Epithelial cell of prostate (primary cell): ENCODE measurements at regions not wholly inside any gene's neighbourhood (a gene's known extent, or its start where the extent isn't known, plus 50 kb on each side); places are given as distances from the start of the nearest gene placed in this dataset.
"Not testable (repeated sequence)": the region's sequence is repeated elsewhere in the genome, so short reads cannot be mapped to it uniquely, and the experiment has no call there.

Experiments
- DNase-seq: peaks from one replicate; pipeline ENCODE4 v3.0.0-alpha.2; 2011; ENCODE audit warnings: low read depth, low spot score
- H3K27ac ChIP-seq: fragments of 450-650 bp; 2 replicates; pipeline ENCODE4 v1.5.1; 2017; ENCODE audit warnings: mild to moderate bottlenecking

GRCh38 chr6:111925296-111925695 lies 52.0 kb upstream of the FYN start:
- no peak overlapping the region for H3K27ac ChIP-seq
- no peak for DNase-seq

DNA sequence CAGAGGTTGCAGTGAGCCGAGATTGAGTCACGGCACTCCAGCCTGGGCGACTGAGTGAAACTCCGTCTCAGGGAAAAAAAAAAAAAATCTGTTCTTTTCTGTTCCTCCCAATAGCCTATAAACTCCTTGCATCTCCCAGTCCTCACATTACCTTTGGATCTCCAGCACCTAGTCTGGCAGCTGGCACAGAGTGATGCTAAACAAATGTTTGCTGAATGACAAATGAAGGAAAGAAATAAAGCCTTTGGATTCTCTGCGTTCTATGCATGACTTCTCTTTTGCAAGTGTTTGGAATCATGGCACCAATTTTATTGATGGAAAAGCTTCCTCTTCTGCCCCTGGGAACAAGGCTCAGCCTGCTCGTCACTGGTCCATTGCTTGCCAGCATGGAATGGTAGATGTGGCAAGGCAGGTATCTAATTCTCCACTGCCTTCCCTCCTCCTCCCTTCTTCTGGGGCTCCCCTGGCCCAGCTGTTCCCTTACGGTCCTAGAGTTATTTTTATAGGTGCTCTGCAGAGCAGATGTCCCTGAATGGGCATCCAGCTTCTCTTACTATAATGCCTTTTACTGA lies 53.6 kb upstream of the FYN start:
- no peak overlapping the region for H3K27ac ChIP-seq
- DNase-seq = no peak

GRCh38 chr6:111927321-111927720 lies 54.1 kb upstream of the FYN start:
- DNase-seq = no peak
- no peak overlapping the region for H3K27ac ChIP-seq

- DNase-seq = no peak
- no peak overlapping the region for H3K27ac ChIP-seq
These were observed 54.9 kb upstream of the FYN start for GRCh38 chr6:111928139-111928538.

DNA sequence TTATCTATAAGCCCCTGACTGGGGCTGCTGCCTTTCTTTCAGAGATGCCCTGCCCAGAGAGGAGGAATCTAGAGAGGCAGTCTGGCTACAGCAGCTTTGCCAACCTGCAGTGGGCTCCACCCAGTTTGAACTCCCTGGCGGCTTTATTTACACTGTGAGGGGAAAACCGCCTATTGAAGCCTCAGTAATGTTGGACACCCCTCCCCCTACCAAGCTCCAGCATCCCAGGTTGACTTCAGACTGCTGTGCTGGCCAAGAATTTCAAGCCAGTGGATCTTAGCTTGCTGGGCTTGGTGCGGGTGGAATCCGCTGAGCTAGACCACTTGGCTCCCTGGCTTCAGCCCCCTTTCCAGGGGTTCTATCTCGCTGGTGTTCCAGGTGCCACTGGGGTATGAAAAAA lies 61.4 kb upstream of the FYN start:
- H3K27ac ChIP-seq, DNase-seq: not testable (repeated sequence)

DNA sequence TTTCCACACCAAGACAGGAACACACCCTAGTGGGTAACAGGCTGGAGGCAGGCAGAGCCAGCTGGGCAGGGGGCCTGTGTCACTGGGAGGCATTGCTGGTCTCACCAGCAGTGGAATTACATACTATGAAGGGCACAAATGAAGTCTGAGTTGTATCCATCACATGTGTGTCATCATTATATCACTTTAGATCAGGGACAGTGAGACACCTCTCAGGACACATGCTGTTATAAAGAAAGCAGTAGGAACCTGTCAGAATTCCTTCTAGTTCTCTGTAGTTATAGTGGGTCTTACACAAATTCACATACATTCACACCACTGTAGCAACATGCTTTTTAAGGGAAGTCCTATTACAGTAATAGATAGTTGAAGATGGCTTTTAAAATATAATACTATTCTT lies 63.5 kb upstream of the FYN start:
- DNase-seq = no peak
- H3K27ac ChIP-seq = no peak overlapping the region

GRCh38 chr6:111938710-111939109 lies 65.5 kb upstream of the FYN start:
- peak overlapping the region; percentile 22 for H3K27ac ChIP-seq

DNA sequence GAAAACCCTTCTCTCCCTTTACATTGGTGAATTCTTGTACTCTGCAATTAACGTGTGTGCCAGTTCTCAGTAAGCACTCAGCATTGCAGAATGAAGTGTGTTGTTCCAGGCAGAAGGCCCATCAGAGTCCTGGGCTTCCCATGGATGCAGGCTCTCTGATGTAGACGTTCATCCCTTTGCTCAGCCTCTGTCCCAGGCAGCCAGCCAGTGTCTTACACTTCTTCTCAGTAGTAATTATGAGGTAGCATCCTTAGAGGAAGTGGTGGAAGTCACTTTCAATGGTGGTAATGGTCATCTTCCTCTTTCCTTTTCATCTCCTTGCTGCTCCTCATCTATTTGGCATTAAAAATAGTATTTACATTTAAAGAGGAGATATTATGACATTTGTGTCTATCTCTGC lies 66.7 kb upstream of the FYN start:
- DNase-seq = no peak
- H3K27ac ChIP-seq = no peak overlapping the region

More at GRCh38 chr6:111938710-111939109, 65.5 kb upstream of the FYN start:
- DNase-seq = no peak

GRCh38 chr6:111940801-111941200 lies 67.5 kb upstream of the FYN start:
- H3K27ac ChIP-seq = no peak overlapping the region
- DNase-seq = no peak

GRCh38 chr6:111941686-111942330 lies 68.6 kb upstream of the FYN start:
- no peak for DNase-seq
- no peak overlapping the region for H3K27ac ChIP-seq

GRCh38 chr6:111942561-111942960 lies 69.3 kb upstream of the FYN start:
- H3K27ac ChIP-seq = no peak overlapping the region
- no peak for DNase-seq

DNA sequence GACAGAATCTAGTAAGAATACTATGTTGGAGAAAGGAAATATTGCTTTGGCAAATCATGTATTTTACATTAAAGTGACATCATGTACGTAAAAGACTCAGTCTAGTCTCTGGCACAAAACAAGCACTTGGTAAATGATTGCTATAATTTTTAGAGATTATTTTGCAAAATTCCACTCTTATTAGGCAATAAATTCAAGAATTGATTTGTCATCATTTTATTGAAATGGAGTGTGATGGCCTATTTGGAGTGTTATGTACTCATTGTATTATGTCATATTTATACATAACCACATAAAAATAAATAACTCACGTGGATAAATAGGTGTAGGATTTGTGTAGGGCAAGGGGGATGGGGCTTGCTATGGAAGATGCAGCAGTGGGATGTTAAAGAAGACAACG lies 70.0 kb upstream of the FYN start:
- no peak overlapping the region for H3K27ac ChIP-seq
- DNase-seq = no peak

- no peak for DNase-seq
- no peak overlapping the region for H3K27ac ChIP-seq
These were observed 70.5 kb upstream of the FYN start for GRCh38 chr6:111943726-111944125.

DNA sequence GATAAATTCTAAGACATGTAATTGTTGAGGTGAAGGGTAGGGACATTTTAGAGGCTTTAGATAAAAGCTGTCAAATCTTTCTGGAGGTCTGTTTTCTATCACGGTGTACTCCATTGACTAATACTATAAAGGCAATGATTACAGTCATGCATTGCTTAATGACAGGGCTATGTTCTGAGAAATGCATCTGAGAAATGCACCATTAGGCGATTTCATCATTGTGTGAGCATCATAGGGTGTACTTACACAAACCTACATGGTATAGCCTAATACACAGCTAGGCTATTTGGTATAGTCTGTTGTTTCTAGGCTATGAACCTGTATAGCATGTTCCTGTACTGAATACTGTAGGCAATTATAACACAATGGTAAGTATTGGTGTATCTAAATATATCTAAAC lies 71.3 kb upstream of the FYN start:
- no peak for DNase-seq
- H3K27ac ChIP-seq = no peak overlapping the region

GRCh38 chr6:111949546-111949945 lies 76.3 kb upstream of the FYN start:
- H3K27ac ChIP-seq = no peak overlapping the region
- no peak for DNase-seq

DNA sequence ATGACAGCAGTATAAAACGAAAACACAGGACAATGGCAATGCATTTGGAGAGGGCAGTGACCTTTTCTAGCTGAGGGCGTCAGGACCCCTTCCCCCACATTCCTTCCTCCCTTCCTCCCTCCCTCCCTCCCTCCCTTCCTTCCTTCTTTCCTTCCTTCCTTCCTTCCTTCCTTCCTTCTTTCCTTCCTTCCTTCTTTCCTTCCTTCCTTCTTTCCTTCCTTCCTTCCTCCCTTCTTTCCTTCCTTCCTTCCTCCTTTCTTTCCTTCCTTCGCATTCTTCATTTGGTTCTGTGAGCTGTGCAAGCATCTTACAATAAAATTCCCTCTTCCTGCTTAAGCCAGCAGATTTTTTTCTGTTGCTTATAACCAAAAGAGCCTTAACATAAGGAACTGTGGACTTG lies 76.7 kb upstream of the FYN start:
- H3K27ac ChIP-seq, DNase-seq: not testable (repeated sequence)

DNA sequence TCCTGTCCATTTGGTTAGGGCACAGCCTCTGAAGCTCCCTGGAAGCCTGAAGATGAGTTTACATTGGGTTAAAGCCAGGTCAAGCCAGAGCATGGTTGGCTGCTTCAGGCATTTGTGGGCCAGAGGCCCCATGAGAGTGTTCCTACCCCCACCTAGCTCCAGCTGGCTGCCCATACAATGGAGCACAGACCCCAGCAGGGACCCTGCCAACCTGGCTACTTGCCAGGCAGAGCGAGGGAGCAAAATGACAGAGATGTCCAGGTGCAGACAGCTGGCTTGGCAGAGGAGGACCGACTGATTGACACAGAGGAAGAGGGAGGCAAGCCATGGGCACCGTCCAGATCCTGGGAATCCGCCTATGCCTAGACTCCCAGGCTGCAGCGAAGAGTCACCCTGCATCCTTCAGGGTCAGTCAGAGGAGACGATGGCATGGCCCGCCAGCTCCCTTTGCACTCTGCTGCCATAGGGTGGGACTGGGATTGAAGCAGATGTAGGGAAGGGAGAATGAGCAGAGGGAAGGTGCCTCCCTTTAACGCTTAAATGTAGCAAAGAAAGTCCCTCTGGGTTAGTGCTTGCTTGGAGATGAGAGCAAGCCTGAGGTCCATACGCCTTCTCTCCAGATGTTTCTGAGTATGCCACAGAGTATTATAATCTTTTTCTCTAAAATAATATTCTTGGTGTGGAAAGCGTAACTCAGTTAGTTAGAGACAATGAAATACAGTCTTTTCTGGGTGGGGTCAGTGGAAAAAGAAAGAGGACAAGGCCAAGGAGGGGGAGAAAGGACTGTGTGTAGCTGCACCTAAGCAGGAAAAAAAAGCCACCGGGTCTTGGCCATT lies 77.6 kb upstream of the FYN start:
- no peak for DNase-seq
- H3K27ac ChIP-seq = no peak overlapping the region

DNA sequence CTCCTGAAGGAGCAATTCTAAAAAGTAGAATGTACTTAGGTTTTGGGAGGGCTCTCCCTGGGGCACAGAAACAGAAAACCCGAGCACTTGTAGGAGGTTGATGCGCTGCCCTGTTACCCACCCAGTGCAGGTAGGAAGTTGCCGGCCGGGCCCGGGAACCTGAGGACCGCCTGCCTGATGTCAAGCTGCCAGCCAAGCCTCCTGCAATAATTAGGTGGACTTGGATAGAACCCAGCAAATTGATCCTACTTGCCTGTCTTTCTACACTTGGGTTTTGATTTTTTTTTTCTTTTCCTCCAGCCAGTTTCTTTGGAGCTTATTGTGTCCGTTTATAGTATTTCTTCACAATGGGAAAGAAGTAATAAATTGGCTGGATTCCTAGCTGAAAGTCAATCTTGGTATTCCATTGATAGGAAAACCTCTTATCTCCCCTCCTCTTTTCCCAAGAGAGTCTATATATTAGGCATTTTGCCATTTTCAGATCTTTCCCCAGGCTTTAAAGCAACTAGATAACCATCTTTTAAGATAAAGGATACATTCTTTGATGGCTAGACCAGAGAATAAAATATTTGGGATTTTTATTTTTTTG lies 78.3 kb upstream of the FYN start:
- no peak overlapping the region for H3K27ac ChIP-seq
- DNase-seq = no peak

GRCh38 chr6:111952274-111952673 lies 79.0 kb upstream of the FYN start:
- H3K27ac ChIP-seq = peak overlapping the region; percentile 57
- no peak for DNase-seq

DNA sequence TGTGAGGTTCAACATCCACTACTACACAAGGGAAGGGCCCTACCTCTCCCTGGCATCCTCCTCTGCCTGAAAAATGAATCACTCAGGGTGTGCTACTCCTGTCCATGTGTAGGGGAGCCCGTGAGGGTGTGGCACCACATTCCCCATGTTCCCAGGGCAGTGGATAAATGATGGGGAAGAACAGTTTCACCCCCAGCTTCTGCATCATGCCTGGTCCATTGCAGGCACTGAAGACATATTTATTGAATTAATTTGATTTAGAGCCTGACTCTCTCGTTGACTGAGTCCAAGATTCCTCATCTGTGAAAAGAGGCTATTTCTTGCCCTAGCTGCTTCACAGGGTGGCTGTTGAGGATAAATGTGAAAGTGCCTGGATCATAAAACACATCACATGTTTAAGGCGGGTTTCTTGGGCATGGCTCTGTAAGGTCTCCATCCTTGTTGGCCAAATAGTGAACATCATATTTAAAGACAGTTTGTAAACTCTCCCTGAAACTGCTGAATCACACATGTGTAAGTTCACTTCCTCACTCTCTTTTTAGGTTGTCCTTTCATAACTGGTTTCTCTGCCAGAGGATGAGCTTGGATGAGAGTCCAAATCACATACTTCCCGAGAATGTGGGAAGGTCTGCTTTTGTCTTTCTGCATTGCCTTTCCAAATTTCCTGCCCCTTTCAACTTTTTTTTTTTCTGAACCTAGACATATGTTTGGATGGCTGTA lies 79.7 kb upstream of the FYN start:
- peak; percentile 40 for DNase-seq
- peak overlapping the region; percentile 57 for H3K27ac ChIP-seq

GRCh38 chr6:111956098-111956497 lies 82.8 kb upstream of the FYN start:
- no peak overlapping the region for H3K27ac ChIP-seq
- no peak for DNase-seq
